B cell (primary cell): ENCODE measurements at regions not wholly inside any gene's neighbourhood (a gene's known extent, or its start where the extent isn't known, plus 50 kb on each side); places are given as distances from the start of the nearest gene placed in this dataset.

Experiments
- ATAC-seq: fragments of 200-7000 bp; cut with Tn5 transposase; one replicate; pipeline ENCODE4 v1.10.0; 2021; ENCODE audit warnings: low read depth, mild to moderate bottlenecking, moderate number of reproducible peaks, moderate library complexity
- CTCF ChIA-PET: fragments of 350-600 bp; sonication (Branson Sonifier 250); formaldehyde crosslinking; loops from one replicate; lab custom pipeline; 2021; ENCODE audit warnings: antibody characterized with exemption, inconsistent platforms; lab: Charles Lee
- POLR2A ChIA-PET: fragments of 350-600 bp; sonication (Branson Sonifier 250); formaldehyde crosslinking; loops from one replicate; lab custom pipeline; 2021; ENCODE audit warnings: antibody characterized with exemption; lab: Charles Lee
- DNase-seq: peaks from one replicate; pipeline ENCODE4 v3.0.0; 2013
- H2AFZ ChIP-seq: 2 replicates; pipeline ENCODE4 v1.6.1; 2012; ENCODE audit warnings: mild to moderate bottlenecking, low read depth, low read length; ENCODE audit not compliant: insufficient read depth, poor library complexity, severe bottlenecking
- H3K27ac ChIP-seq, 2 donors: 1 replicate in 1 of 2; 2 replicates in 1 of 2; pipeline ENCODE4 v1.5.1; 2012 to 2013; ENCODE audit warnings: low read length in 2 of 2, mild to moderate bottlenecking in 2 of 2, moderate library complexity in 1 of 2
- H3K27me3 ChIP-seq, 4 experiments: fragments of 200-600 bp in 1 of 4; sonication (generic) in 1 of 4; replicated peaks in 1 of 4; 1 replicate in 2 of 4; 2 replicates in 2 of 4; pipeline versions ENCODE4 v1.6.1 to v1.7.0; 2013 to 2016; ENCODE audit warnings: low read length in 3 of 4, mild to moderate bottlenecking in 2 of 4, mixed read lengths in 1 of 4, moderate library complexity in 1 of 4; ENCODE audit not compliant: insufficient read depth in 4 of 4, control insufficient read depth in 3 of 4; ENCODE audit errors: control extremely low read depth in 1 of 4
- H3K36me3 ChIP-seq, 2 experiments: replicated peaks in 1 of 2; 1 replicate in 1 of 2; 2 replicates in 1 of 2; pipeline versions ENCODE4 v1.6.1 to v1.7.1; 2013; ENCODE audit warnings: low read length in 1 of 2; ENCODE audit not compliant: insufficient read depth in 2 of 2, control insufficient read depth in 1 of 2; ENCODE audit errors: control extremely low read depth in 1 of 2, extremely low read depth in 1 of 2
- H3K4me1 ChIP-seq, 2 donors: fragments of 200-600 bp in 1 of 2; sonication (generic) in 1 of 2; 1 replicate in 1 of 2; 2 replicates in 1 of 2; pipeline versions ENCODE4 v1.5.1 to v1.6.1; 2013 to 2017; ENCODE audit warnings: low read length in 2 of 2; ENCODE audit not compliant: control insufficient read depth in 2 of 2, insufficient read depth in 2 of 2
- H3K4me2 ChIP-seq: replicated peaks from 2 replicates; pipeline ENCODE3; 2012; ENCODE audit warnings: mild to moderate bottlenecking, low read depth, low read length; ENCODE audit not compliant: poor library complexity, severe bottlenecking
- H3K4me3 ChIP-seq, 5 experiments: fragments of 200-600 bp in 1 of 5; sonication (generic) in 1 of 5; 1 replicate in 3 of 5; 2 replicates in 2 of 5; pipeline versions ENCODE4 v1.5.1 to v1.7.0; 2011 to 2016; ENCODE audit warnings: low read length in 4 of 5, mild to moderate bottlenecking in 4 of 5, low read depth in 2 of 5, control low read depth in 1 of 5, moderate library complexity in 1 of 5; ENCODE audit not compliant: insufficient read depth in 1 of 5; ENCODE audit errors: control extremely low read depth in 1 of 5, extremely low read depth in 1 of 5
- H3K79me2 ChIP-seq: fragments of 200-600 bp; sonication (generic); one replicate; pipeline ENCODE4 v1.6.0; 2016; ENCODE audit warnings: low read length; ENCODE audit not compliant: control insufficient read depth, insufficient read depth
- H3K9ac ChIP-seq: fragments of 200-600 bp; sonication (generic); 2 replicates; pipeline ENCODE4 v1.6.1; 2017; ENCODE audit warnings: mild to moderate bottlenecking, low read length, moderate library complexity
- H3K9me3 ChIP-seq, 3 donors: one replicate each; pipeline versions ENCODE4 v1.6.1 to v1.7.1; 2013; ENCODE audit warnings: low read length in 2 of 3; ENCODE audit not compliant: control insufficient read depth in 2 of 3, insufficient read depth in 1 of 3; ENCODE audit errors: control extremely low read depth in 1 of 3
- H4K20me1 ChIP-seq: 2 replicates; pipeline ENCODE4 v1.6.0; 2012; ENCODE audit warnings: mild to moderate bottlenecking, low read length; ENCODE audit not compliant: insufficient read depth, control insufficient read depth, poor library complexity, severe bottlenecking
- H3K27ac Mint-ChIP-seq: one replicate; pipeline ENCODE4 v1.8.0; 2021; ENCODE audit warnings: mixed read lengths
- H3K27me3 Mint-ChIP-seq: one replicate; pipeline ENCODE4 v1.8.0; 2021; ENCODE audit warnings: mixed read lengths
- H3K4me1 Mint-ChIP-seq: one replicate; pipeline ENCODE4 v1.8.0; 2021; ENCODE audit warnings: mixed read lengths
- H3K4me3 Mint-ChIP-seq: one replicate; pipeline ENCODE4 v1.8.0; 2021; ENCODE audit warnings: mixed read lengths
- H3K9me3 Mint-ChIP-seq: one replicate; pipeline ENCODE4 v1.8.0; 2022; ENCODE audit warnings: mixed read lengths; ENCODE audit not compliant: insufficient read depth
- EZH2 ChIP-seq: IDR thresholded peaks from 2 replicates; pipeline ENCODE4 v1.6.1; 2012; ENCODE audit warnings: borderline replicate concordance, low read depth, mild to moderate bottlenecking, moderate library complexity, low read length; ENCODE audit not compliant: insufficient read depth, poor library complexity, severe bottlenecking
- WGBS: methylation state at CpG from one replicate; pipeline ENCODE4 v1.1.5; 2013; ENCODE audit warnings: missing lambda C conversion rate; ENCODE audit not compliant: insufficient coverage; 5-methylcytosine and 5-hydroxymethylcytosine counted together
- intact Hi-C: fragments of 100-400 bp; cut with micrococcal nuclease; formaldehyde crosslinking; loops from one replicate; pipeline ENCODE4 v1.10.0; 2022
- TF ChIP-seq, protein P1 (sequence below): fragments of 200-600 bp; IDR thresholded peaks from one replicate; pipeline ENCODE4 v1.8.0; 2022; ENCODE audit warnings: antibody characterized with exemption, mild to moderate bottlenecking

DNA sequence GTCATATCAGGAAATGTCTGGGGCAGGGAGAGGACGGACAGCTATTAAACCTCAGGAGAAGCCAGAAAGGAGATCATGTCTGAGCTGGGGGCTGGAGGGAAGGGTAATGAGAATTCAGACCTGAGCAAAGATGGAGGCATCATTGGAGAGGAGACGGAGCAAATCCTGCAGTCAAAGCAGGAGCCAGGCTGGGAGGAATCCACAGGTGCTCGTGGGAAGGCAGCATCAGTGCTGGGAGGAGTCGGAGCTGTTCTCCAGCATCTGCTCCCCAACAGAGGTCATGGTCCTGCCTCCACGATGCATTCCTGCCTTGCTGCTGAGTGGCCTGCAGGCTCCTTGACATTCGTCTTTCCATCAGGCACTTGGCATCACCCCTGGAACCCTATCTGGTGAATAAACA lies 148.3 kb upstream of the RAB4A start:
- Histone ChIP-seq H3K27me3 (no peaks in the 10 kb centered on the region), H3K9me3 (peaks cover 0 to 16% (median 0%) of the 10 kb centered on the region in 3 donors), H3K36me3 (no peaks in the 10 kb centered on the region), H3K4me3 (no peak overlapping the region), H3K4me2 (no peak overlapping the region), H3K9ac (no peak overlapping the region), H3K4me1 (peaks cover 0 to 6% of the 10 kb centered on the region in 2 donors), H3K27ac (no peak overlapping the region), H2AFZ (no peak overlapping the region), H3K79me2 (no peaks in the 10 kb centered on the region), H4K20me1 (no peaks in the 10 kb centered on the region)
- intact Hi-C loops = no loop called here
- ChIA-PET POLR2A (no interaction called here), CTCF (no interaction called here)
- WGBS = 90% methylated on average over 6 of the region's 6 CpGs
- TF ChIP-seq EZH2 = no peak
- TF ChIP-seq, protein P1, sequence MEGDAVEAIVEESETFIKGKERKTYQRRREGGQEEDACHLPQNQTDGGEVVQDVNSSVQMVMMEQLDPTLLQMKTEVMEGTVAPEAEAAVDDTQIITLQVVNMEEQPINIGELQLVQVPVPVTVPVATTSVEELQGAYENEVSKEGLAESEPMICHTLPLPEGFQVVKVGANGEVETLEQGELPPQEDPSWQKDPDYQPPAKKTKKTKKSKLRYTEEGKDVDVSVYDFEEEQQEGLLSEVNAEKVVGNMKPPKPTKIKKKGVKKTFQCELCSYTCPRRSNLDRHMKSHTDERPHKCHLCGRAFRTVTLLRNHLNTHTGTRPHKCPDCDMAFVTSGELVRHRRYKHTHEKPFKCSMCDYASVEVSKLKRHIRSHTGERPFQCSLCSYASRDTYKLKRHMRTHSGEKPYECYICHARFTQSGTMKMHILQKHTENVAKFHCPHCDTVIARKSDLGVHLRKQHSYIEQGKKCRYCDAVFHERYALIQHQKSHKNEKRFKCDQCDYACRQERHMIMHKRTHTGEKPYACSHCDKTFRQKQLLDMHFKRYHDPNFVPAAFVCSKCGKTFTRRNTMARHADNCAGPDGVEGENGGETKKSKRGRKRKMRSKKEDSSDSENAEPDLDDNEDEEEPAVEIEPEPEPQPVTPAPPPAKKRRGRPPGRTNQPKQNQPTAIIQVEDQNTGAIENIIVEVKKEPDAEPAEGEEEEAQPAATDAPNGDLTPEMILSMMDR = no peak
- Mint-ChIP-seq H3K27ac (no peak overlapping the region), H3K9me3 (peaks cover 3% of the 10 kb centered on the region), H3K27me3 (peaks cover 14% of the 10 kb centered on the region), H3K4me1 (peaks cover 5% of the 10 kb centered on the region), H3K4me3 (no peak overlapping the region)
- ATAC-seq = no peak
- no peak for DNase-seq

DNA sequence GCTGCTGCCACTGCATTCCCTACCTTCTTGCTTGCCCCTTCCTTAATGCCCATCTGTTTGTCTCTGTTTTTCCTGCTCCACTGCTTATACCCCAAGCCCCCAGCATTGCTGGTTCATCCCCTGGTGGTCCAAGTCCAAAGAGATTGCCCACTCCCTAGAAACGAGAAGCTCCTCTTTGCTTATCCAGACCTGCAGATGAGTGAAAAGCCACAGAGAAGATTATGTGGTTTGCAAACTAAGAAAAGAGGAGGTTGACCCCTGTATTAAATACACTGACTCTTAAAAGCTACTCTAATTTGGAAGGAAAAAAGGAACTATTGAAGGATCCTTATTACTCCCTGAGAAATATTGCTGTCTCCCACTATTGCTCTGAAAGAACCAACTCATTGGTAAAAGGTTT lies 146.8 kb upstream of the RAB4A start:
- ChIA-PET POLR2A (no interaction called here), CTCF (interaction anchor here (0.5 kb wide), 1 partner anchor 424 kb away, joined by 3 read pairs; no protein-coding TSS in a partner anchor)
- TF ChIP-seq, protein P1 = no peak
- no peak for TF ChIP-seq EZH2
- no peak overlapping the region for H2AFZ ChIP-seq
- H3K4me3 ChIP-seq = no peak overlapping the region
- Mint-ChIP-seq H3K27ac (no peak overlapping the region), H3K9me3 (peaks cover 3% of the 10 kb centered on the region), H3K4me1 (peaks cover 9% of the 10 kb centered on the region), H3K4me3 (no peak overlapping the region), H3K27me3 (peaks cover 18% of the 10 kb centered on the region)
- H4K20me1 ChIP-seq = no peaks in the 10 kb centered on the region
- H3K4me1 ChIP-seq = peaks cover 3 to 6% of the 10 kb centered on the region in 2 donors
- no peaks in the 10 kb centered on the region for H3K36me3 ChIP-seq
- peaks cover 0 to 3% (median under 1%) of the 10 kb centered on the region in 4 experiments for H3K27me3 ChIP-seq
- no peak overlapping the region for H3K4me2 ChIP-seq
- no CpG with 5 or more reads among the region's 1 CpG for WGBS
- intact Hi-C loops = no loop called here
- DNase-seq (no peak), ATAC-seq (no peak)
- peaks cover 0 to 7% (median 0%) of the 10 kb centered on the region in 3 donors for H3K9me3 ChIP-seq
- no peaks in the 10 kb centered on the region for H3K79me2 ChIP-seq
- H3K27ac ChIP-seq = no peak overlapping the region
- H3K9ac ChIP-seq = no peak overlapping the region
